HL-60 (cell line): ENCODE measurements at regions not wholly inside any gene's neighbourhood (a gene's known extent, or its start where the extent isn't known, plus 50 kb on each side); places are given as distances from the start of the nearest gene placed in this dataset.

Experiments
- CTCF ChIP-seq: IDR thresholded peaks from one replicate; pipeline ENCODE4 v1.5.1; 2011; ENCODE audit warnings: low read length, control low read depth, inconsistent platforms; ENCODE audit not compliant: insufficient read depth
- GABPA ChIP-seq: IDR thresholded peaks from 2 replicates; pipeline ENCODE4 v1.6.1; 2012; ENCODE audit warnings: low read depth

- TF ChIP-seq GABPA (no peak), CTCF (no peak)
These were observed 191.7 kb upstream of the ALKAL2 start for GRCh38 chr2:479490-480176.
